Colonic mucosa (tissue), 4 donors: ENCODE measurements at regions not wholly inside any gene's neighbourhood (a gene's known extent, or its start where the extent isn't known, plus 50 kb on each side); places are given as distances from the start of the nearest gene placed in this dataset.

Experiments used
- DNase-seq: peaks from one replicate; pipeline ENCODE4 v3.0.0-alpha.2; 2020
- H3K27ac ChIP-seq: fragments of 200-600 bp; one replicate; pipeline ENCODE4 v1.8.0; 2021
- H3K27me3 ChIP-seq: fragments of 200-600 bp; one replicate; pipeline ENCODE4 v1.8.0; 2021
- H3K36me3 ChIP-seq: fragments of 200-600 bp; one replicate; pipeline ENCODE4 v1.8.0; 2021
- H3K4me1 ChIP-seq: fragments of 200-600 bp; one replicate; pipeline ENCODE4 v1.8.0; 2021; ENCODE audit warnings: mild to moderate bottlenecking
- H3K4me3 ChIP-seq: fragments of 200-600 bp; one replicate; pipeline ENCODE4 v1.8.0; 2021
- H3K9ac ChIP-seq, 2 donors: one replicate each; pipeline ENCODE4 v1.7.0; 2013; ENCODE audit warnings: control low read depth in 2 of 2, low read depth in 2 of 2, low read length in 2 of 2
- H3K9me3 ChIP-seq: fragments of 200-600 bp; one replicate; pipeline ENCODE4 v1.8.0; 2021
- CTCF ChIP-seq: fragments of 200-600 bp; IDR thresholded peaks from one replicate; pipeline ENCODE4 v1.8.0; 2022; ENCODE audit warnings: antibody characterized with exemption, mild to moderate bottlenecking
- intact Hi-C: fragments of 100-400 bp; cut with DNase I; formaldehyde crosslinking; loops from one replicate; pipeline ENCODE4 v1.14.1; 2022
- donor health status: healthy.
- donor health status: DM: no; HTN: no; CAD: no.
- donor health status: DM: no; HTN: no; CAD: no.

GRCh38 chr5:92687821-92688722 lies 892.9 kb downstream of the NR2F1-AS1 start:
- Histone ChIP-seq H3K4me3 (no peak overlapping the region), H3K27ac (no peak overlapping the region), H3K4me1 (no peaks in the 10 kb centered on the region), H3K9ac (no peak overlapping the region), H3K9me3 (no peaks in the 10 kb centered on the region), H3K36me3 (no peaks in the 10 kb centered on the region), H3K27me3 (no peaks in the 10 kb centered on the region)
- TF ChIP-seq CTCF: no peak
- intact Hi-C loops: no loop called here
- no peak for DNase-seq

- intact Hi-C loops: no loop called here
- no peaks in the 10 kb centered on the region for H3K9me3 ChIP-seq
- DNase-seq: no peak
- no peak for TF ChIP-seq CTCF
- no peak overlapping the region for H3K9ac ChIP-seq
- H3K4me3 ChIP-seq: no peak overlapping the region
- no peaks in the 10 kb centered on the region for H3K27me3 ChIP-seq
- H3K4me1 ChIP-seq: no peaks in the 10 kb centered on the region
- no peaks in the 10 kb centered on the region for H3K36me3 ChIP-seq
- H3K27ac ChIP-seq: no peak overlapping the region
Observed at GRCh38 chr5:92678640-92679039, 902.4 kb downstream of the NR2F1-AS1 start.

GRCh38 chr5:92676215-92677165 lies 904.5 kb downstream of the NR2F1-AS1 start:
- TF ChIP-seq CTCF: no peak
- H3K27ac ChIP-seq: no peak overlapping the region
- no peaks in the 10 kb centered on the region for H3K36me3 ChIP-seq
- H3K27me3 ChIP-seq: no peaks in the 10 kb centered on the region
- H3K4me1 ChIP-seq: no peaks in the 10 kb centered on the region
- no peak overlapping the region for H3K9ac ChIP-seq
- H3K4me3 ChIP-seq: no peak overlapping the region
- intact Hi-C loops: no loop called here
- no peak for DNase-seq
- no peaks in the 10 kb centered on the region for H3K9me3 ChIP-seq

GRCh38 chr5:92674321-92674720 lies 906.7 kb downstream of the NR2F1-AS1 start:
- DNase-seq: no peak

More at GRCh38 chr5:92674321-92674720, 906.7 kb downstream of the NR2F1-AS1 start:
- no peaks in the 10 kb centered on the region for H3K4me1 ChIP-seq
- no peaks in the 10 kb centered on the region for H3K27me3 ChIP-seq
- H3K27ac ChIP-seq: no peak overlapping the region
- no peak for TF ChIP-seq CTCF
- intact Hi-C loops: no loop called here
- no peaks in the 10 kb centered on the region for H3K36me3 ChIP-seq
- no peak overlapping the region for H3K9ac ChIP-seq
- H3K4me3 ChIP-seq: no peak overlapping the region
- H3K9me3 ChIP-seq: no peaks in the 10 kb centered on the region
